ENCODE measurements at regions not wholly inside any gene's neighbourhood (a gene's known extent, or its start where the extent isn't known, plus 50 kb on each side); places are given as distances from the start of the nearest gene placed in this dataset.
"Not testable (repeated sequence)": the region's sequence is repeated elsewhere in the genome, so short reads cannot be mapped to it uniquely, and the experiment has no call there.

DNA sequence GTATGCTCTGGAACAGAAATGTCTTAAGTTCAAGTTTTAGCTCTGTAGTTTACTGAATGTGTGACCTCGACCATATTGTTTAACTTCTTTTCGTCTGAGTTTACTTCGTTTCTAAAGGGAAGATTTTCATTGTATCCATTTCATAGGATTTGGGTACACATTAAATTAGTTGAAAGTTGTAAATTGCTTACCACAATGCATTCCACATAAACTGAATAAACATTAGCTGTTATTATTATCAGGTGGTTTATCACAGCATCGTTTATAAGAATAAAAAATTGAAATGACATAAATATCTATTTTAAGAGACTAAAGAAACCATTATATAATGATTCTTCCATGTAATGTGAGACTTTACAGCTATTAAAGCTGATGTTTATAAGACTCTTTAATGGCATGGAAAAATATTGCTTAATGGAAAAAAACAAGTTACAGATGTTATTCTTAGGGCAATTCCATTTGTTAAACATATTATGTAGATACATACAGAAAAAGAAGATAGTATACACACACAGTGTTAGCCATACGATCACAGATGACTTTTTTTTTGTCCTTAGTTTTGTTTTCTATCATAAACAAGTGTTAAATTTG lies 342.3 kb upstream of the SGO1 start:
- TF ChIP-seq, protein P1, sequence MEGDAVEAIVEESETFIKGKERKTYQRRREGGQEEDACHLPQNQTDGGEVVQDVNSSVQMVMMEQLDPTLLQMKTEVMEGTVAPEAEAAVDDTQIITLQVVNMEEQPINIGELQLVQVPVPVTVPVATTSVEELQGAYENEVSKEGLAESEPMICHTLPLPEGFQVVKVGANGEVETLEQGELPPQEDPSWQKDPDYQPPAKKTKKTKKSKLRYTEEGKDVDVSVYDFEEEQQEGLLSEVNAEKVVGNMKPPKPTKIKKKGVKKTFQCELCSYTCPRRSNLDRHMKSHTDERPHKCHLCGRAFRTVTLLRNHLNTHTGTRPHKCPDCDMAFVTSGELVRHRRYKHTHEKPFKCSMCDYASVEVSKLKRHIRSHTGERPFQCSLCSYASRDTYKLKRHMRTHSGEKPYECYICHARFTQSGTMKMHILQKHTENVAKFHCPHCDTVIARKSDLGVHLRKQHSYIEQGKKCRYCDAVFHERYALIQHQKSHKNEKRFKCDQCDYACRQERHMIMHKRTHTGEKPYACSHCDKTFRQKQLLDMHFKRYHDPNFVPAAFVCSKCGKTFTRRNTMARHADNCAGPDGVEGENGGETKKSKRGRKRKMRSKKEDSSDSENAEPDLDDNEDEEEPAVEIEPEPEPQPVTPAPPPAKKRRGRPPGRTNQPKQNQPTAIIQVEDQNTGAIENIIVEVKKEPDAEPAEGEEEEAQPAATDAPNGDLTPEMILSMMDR (IDR thresholded peaks at IDR 0.05; ENCODE audit: unreplicated experiment in 3 of 3) = no peak
- H3K4me1 Mint-ChIP-seq = peaks cover 5% of the 10 kb centered on the region
- no peak overlapping the region for H3K4me3 Mint-ChIP-seq

DNA sequence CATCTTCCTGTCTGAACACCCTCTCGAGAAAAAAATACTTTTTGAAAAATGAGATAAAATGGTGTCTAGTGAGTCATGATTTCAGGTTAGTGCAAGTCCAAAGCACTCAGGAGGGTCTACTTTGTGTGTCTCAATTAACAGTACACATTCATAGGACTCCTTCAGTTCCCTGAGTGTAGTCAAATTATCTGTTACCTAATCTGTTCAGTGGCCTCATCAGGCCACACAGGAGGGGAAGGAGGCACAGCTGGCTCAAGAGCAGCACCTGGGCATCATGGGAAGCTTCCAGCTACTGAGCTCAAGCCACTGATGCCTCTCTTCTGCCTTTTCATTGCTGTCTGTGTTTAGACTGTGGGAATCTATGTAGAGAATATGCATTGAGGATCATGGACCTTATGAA lies 341.4 kb upstream of the SGO1 start:
- peaks cover 5% of the 10 kb centered on the region for H3K4me1 Mint-ChIP-seq

More for the DNA sequence above, 342.3 kb upstream of the SGO1 start:
- H3K27ac Mint-ChIP-seq = no peak overlapping the region
- H3K36me3 Mint-ChIP-seq (ENCODE audit: low read depth) = no peaks in the 10 kb centered on the region
- no peaks in the 10 kb centered on the region for H3K9me3 Mint-ChIP-seq
- H3K27me3 Mint-ChIP-seq (ENCODE audit: low read depth) = no peaks in the 10 kb centered on the region

DNA sequence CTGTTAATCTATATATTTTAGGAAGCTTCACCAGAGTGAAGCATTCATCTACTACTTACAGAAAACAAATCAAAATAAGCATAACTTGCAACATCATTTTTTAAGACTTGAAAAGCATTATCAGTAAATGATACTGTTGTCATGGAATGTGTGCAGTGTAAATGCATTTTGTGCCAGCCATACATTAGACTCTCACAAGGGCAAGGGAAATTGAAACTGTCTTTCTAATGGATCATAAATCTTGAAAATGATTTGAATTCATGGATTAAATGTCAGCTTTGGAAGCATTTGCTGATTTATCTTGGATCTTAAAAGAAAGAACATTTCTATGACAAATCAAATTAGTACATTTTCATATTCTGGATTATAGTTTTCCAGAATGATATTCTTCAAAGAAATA lies 338.3 kb upstream of the SGO1 start:
- peaks cover 5% of the 10 kb centered on the region for H3K4me1 Mint-ChIP-seq
- no peak overlapping the region for H3K27ac Mint-ChIP-seq
- TF ChIP-seq, protein P1 (IDR thresholded peaks at IDR 0.05; ENCODE audit: unreplicated experiment in 3 of 3) = no peak
- peaks cover 11% of the 10 kb centered on the region for H3K9me3 Mint-ChIP-seq
- H3K4me3 Mint-ChIP-seq = no peak overlapping the region
- no peaks in the 10 kb centered on the region for H3K27me3 Mint-ChIP-seq (ENCODE audit: low read depth)
- no peaks in the 10 kb centered on the region for H3K36me3 Mint-ChIP-seq (ENCODE audit: low read depth)

More for the DNA sequence above, 341.4 kb upstream of the SGO1 start:
- Mint-ChIP-seq H3K27me3 (ENCODE audit: low read depth) (no peaks in the 10 kb centered on the region), H3K4me3 (no peak overlapping the region), H3K27ac (no peak overlapping the region), H3K9me3 (no peaks in the 10 kb centered on the region), H3K36me3 (ENCODE audit: low read depth) (no peaks in the 10 kb centered on the region)
- TF ChIP-seq, protein P1 (IDR thresholded peaks at IDR 0.05; ENCODE audit: unreplicated experiment in 3 of 3) = no peak

DNA sequence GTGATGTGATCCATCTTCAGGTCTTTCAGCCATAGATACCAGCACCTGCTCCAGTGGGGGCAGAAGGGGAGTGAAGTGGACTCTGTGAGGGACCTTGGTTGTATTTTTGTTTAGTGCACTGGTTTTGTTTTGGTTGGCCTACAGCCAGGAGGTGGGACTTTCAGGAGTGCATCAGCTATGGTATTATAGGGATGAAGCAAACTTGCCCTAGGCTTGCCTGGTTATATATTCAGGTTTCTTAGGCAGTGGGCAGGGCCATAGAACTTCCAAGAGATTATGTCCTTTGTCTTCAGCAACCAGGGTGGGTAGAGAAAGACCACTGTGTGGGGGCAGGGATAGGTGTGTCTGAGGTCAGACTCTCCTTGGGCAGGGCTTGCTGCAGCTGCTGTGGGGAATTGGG lies 337.3 kb upstream of the SGO1 start:
- peaks cover 5% of the 10 kb centered on the region for H3K4me1 Mint-ChIP-seq
- TF ChIP-seq, protein P1 (IDR thresholded peaks at IDR 0.05; ENCODE audit: unreplicated experiment in 3 of 3) = no peak
- H3K36me3 Mint-ChIP-seq (ENCODE audit: low read depth) = no peaks in the 10 kb centered on the region
- no peak overlapping the region for H3K27ac Mint-ChIP-seq
- no peaks in the 10 kb centered on the region for H3K27me3 Mint-ChIP-seq (ENCODE audit: low read depth)
- peaks cover 14% of the 10 kb centered on the region for H3K9me3 Mint-ChIP-seq
- no peak overlapping the region for H3K4me3 Mint-ChIP-seq

DNA sequence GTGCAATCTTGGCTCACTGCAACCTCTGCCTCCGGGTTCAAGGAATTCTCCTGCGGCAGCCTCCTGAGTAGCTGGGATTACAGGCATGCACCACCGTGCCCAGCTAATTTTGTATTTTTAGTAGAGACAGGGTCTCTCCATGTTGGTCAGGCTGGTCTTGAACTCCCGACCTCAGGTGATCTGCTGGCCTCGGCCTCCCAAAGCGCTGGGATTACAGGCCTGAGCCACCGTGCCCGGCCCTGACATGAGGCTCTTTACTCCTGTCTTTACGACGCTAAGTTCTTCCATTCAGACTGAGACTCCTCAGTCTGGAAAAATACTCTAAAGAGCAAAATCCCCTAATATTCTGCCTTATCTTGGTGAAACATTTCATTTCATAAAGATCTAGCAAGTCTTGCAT lies 331.3 kb upstream of the SGO1 start:
- not testable (repeated sequence) for H3K4me3 Mint-ChIP-seq; H3K4me1 Mint-ChIP-seq; H3K36me3 Mint-ChIP-seq (ENCODE audit: low read depth); H3K27me3 Mint-ChIP-seq (ENCODE audit: low read depth); H3K27ac Mint-ChIP-seq
- peaks cover 17% of the 10 kb centered on the region for H3K9me3 Mint-ChIP-seq

DNA sequence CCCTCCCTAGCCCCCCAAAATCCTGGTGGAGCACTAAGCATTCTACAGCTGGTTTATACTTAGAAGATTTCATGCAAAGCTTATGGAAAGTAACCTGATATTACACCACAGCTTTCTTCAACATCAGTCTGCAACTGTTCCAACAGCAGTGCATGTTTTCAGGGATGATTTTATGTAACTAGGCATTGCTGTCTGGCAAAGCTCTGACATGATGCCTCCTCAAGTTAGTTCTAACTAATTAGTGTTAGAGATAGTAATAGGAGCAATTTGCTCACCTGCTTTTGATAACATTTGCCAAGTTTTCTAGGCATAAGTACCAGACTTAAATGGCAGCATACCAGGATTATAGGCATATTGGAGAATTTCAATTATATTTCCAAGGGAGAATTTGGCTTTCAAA lies 330.3 kb upstream of the SGO1 start:
- H3K27ac Mint-ChIP-seq = peak overlapping the region in 1 of 3 experiments; percentile 26
- peaks cover 3% of the 10 kb centered on the region for H3K36me3 Mint-ChIP-seq (ENCODE audit: low read depth)
- TF ChIP-seq, protein P1 (IDR thresholded peaks at IDR 0.05; ENCODE audit: unreplicated experiment in 3 of 3) = no peak
- H3K9me3 Mint-ChIP-seq = peaks cover 20% of the 10 kb centered on the region
- no peaks in the 10 kb centered on the region for H3K27me3 Mint-ChIP-seq (ENCODE audit: low read depth)
- H3K4me3 Mint-ChIP-seq = no peak overlapping the region
- peaks cover 6% of the 10 kb centered on the region for H3K4me1 Mint-ChIP-seq

Data from nephron (organoid).